CD14-positive monocyte (primary cell): ENCODE measurements at regions not wholly inside any gene's neighbourhood (a gene's known extent, or its start where the extent isn't known, plus 50 kb on each side); places are given as distances from the start of the nearest gene placed in this dataset.

Experiments used
- DNase-seq, 3 donors: peaks; one replicate each; pipeline ENCODE4 v3.0.0-alpha.2; 2011 to 2022
- H2AFZ ChIP-seq: 2 replicates; pipeline ENCODE4 v1.6.0; 2012; ENCODE audit warnings: mild to moderate bottlenecking, low read depth, low read length, inconsistent platforms; ENCODE audit not compliant: insufficient read depth, poor library complexity, severe bottlenecking
- H3K27ac ChIP-seq, 2 donors: 1 replicate in 1 of 2; 2 replicates in 1 of 2; pipeline ENCODE4 v1.5.1; 2012 to 2013; ENCODE audit warnings: low read length in 2 of 2, control low read depth in 1 of 2, inconsistent platforms in 1 of 2, low read depth in 1 of 2, mild to moderate bottlenecking in 1 of 2
- H3K27me3 ChIP-seq, 2 donors: one replicate each; pipeline versions ENCODE4 v1.6.0 to v1.6.1; 2011 to 2013; ENCODE audit warnings: low read length in 2 of 2; ENCODE audit not compliant: control insufficient read depth in 2 of 2, insufficient read depth in 2 of 2
- H3K36me3 ChIP-seq, 2 donors: replicated peaks in 1 of 2; 1 replicate in 1 of 2; 2 replicates in 1 of 2; pipeline versions ENCODE4 v1.5.1 to v1.6.1; 2012 to 2013; ENCODE audit warnings: low read length in 2 of 2, control low read depth in 1 of 2, inconsistent platforms in 1 of 2, mild to moderate bottlenecking in 1 of 2; ENCODE audit not compliant: insufficient read depth in 2 of 2, control insufficient read depth in 1 of 2
- H3K4me1 ChIP-seq, 2 donors: 1 replicate in 1 of 2; 2 replicates in 1 of 2; pipeline versions ENCODE4 v1.5.1 to v1.6.1; 2012 to 2013; ENCODE audit warnings: low read length in 2 of 2, control low read depth in 1 of 2, inconsistent platforms in 1 of 2, mild to moderate bottlenecking in 1 of 2, moderate library complexity in 1 of 2; ENCODE audit not compliant: insufficient read depth in 2 of 2, control insufficient read depth in 1 of 2
- H3K4me2 ChIP-seq: replicated peaks from 2 replicates; pipeline ENCODE3; 2012; ENCODE audit warnings: low read length, moderate library complexity, mild to moderate bottlenecking; ENCODE audit not compliant: poor library complexity, severe bottlenecking; ENCODE audit errors: extremely low read depth
- H3K4me3 ChIP-seq, 3 experiments: fragments of 200-600 bp in 1 of 3; sonication (generic) in 1 of 3; replicated peaks in 1 of 3; 1 replicate in 2 of 3; 2 replicates in 1 of 3; pipeline ENCODE4 v1.5.1; 2011 to 2013; ENCODE audit warnings: low read length in 3 of 3, mild to moderate bottlenecking in 3 of 3, control low read depth in 2 of 3, low read depth in 2 of 3, inconsistent platforms in 1 of 3, moderate library complexity in 1 of 3
- H3K79me2 ChIP-seq: 2 replicates; pipeline ENCODE4 v1.6.0; 2012; ENCODE audit warnings: mild to moderate bottlenecking, control low read depth, inconsistent platforms, low read length, moderate library complexity; ENCODE audit not compliant: insufficient read depth
- H3K9ac ChIP-seq: 2 replicates; pipeline ENCODE4 v1.6.0; 2017; ENCODE audit warnings: low read length, mild to moderate bottlenecking; ENCODE audit not compliant: insufficient read depth, poor library complexity, severe bottlenecking
- H3K9me3 ChIP-seq, 2 donors: replicated peaks in 1 of 2; 1 replicate in 1 of 2; 2 replicates in 1 of 2; pipeline versions ENCODE4 v1.5.1 to v1.6.1; 2012 to 2013; ENCODE audit warnings: low read length in 2 of 2, control low read depth in 1 of 2; ENCODE audit not compliant: control insufficient read depth in 1 of 2, insufficient read depth in 1 of 2
- H4K20me1 ChIP-seq: 2 replicates; pipeline ENCODE4 v1.6.0; 2012; ENCODE audit warnings: mild to moderate bottlenecking, low read length, control low read depth, moderate library complexity; ENCODE audit not compliant: insufficient read depth
- H3K27ac Mint-ChIP-seq, 7 donors: one replicate each; pipeline ENCODE4 v1.8.0; 2020; ENCODE audit warnings: mild to moderate bottlenecking in 7 of 7, mixed read lengths in 7 of 7, moderate library complexity in 6 of 7, inconsistent platforms in 2 of 7
- H3K27me3 Mint-ChIP-seq, 3 donors: one replicate each; pipeline ENCODE4 v1.8.0; 2021 to 2022; ENCODE audit warnings: low read depth in 3 of 3, mild to moderate bottlenecking in 3 of 3, mixed read lengths in 3 of 3, moderate library complexity in 3 of 3, inconsistent platforms in 1 of 3
- H3K36me3 Mint-ChIP-seq, 2 donors: one replicate each; pipeline ENCODE4 v1.8.0; 2020; ENCODE audit warnings: mixed read lengths in 2 of 2, inconsistent platforms in 1 of 2, mild to moderate bottlenecking in 1 of 2
- H3K4me1 Mint-ChIP-seq: one replicate; pipeline ENCODE4 v1.8.0; 2020; ENCODE audit warnings: mild to moderate bottlenecking, mixed read lengths
- H3K4me3 Mint-ChIP-seq, 2 donors: one replicate each; pipeline ENCODE4 v1.8.0; 2020; ENCODE audit warnings: mild to moderate bottlenecking in 2 of 2, mixed read lengths in 2 of 2, moderate library complexity in 1 of 2
- H3K9me3 Mint-ChIP-seq, 7 donors: one replicate each; pipeline ENCODE4 v1.8.0; 2020 to 2022; ENCODE audit warnings: mixed read lengths in 7 of 7, mild to moderate bottlenecking in 6 of 7, moderate library complexity in 6 of 7, inconsistent platforms in 2 of 7
- CTCF ChIP-seq: fragments of 200-600 bp; IDR thresholded peaks from one replicate; pipeline ENCODE4 v1.8.0; 2022; ENCODE audit warnings: antibody characterized with exemption, mild to moderate bottlenecking
- WGBS: methylation state at CpG from one replicate; pipeline ENCODE4 v1.1.5; 2013; ENCODE audit warnings: missing lambda C conversion rate; ENCODE audit not compliant: insufficient coverage; 5-methylcytosine and 5-hydroxymethylcytosine counted together
- intact Hi-C, 2 donors: fragments of 100-400 bp; cut with micrococcal nuclease; formaldehyde crosslinking; loops; one replicate each; pipeline versions ENCODE4 v1.15.0 to v1.15.1; 2023

- H3K4me3 Mint-ChIP-seq = no peak overlapping the region
- intact Hi-C loops = no loop called here
Observed at GRCh38 chr1:4130096-4130495, 230.0 kb upstream of the C1orf174 start.

GRCh38 chr1:4131734-4132133 lies 231.7 kb upstream of the C1orf174 start:
- H3K27me3 ChIP-seq = no peaks in the 10 kb centered on the region
- no peak overlapping the region for H3K4me2 ChIP-seq
- no peak for TF ChIP-seq CTCF
- H3K27ac ChIP-seq = no peak overlapping the region
- H3K36me3 ChIP-seq = no peaks in the 10 kb centered on the region
- no peaks in the 10 kb centered on the region for H3K79me2 ChIP-seq
- H3K27me3 Mint-ChIP-seq = peaks cover 0 to 8% (median 1%) of the 10 kb centered on the region in 3 donors
- intact Hi-C loops = no loop called here
- WGBS = 86% methylated on average over 3 of the region's 5 CpGs
- no peak overlapping the region for H3K27ac Mint-ChIP-seq
- H3K9ac ChIP-seq = no peak overlapping the region
- H3K4me3 ChIP-seq = no peak overlapping the region
- no peaks in the 10 kb centered on the region for H3K4me1 Mint-ChIP-seq
- H3K36me3 Mint-ChIP-seq = no peaks in the 10 kb centered on the region
- DNase-seq = no peak
- H3K4me3 Mint-ChIP-seq = no peak overlapping the region
- peaks cover 15 to 17% of the 10 kb centered on the region in 2 donors for H3K9me3 ChIP-seq
- H2AFZ ChIP-seq = no peak overlapping the region
- H4K20me1 ChIP-seq = no peaks in the 10 kb centered on the region
- H3K4me1 ChIP-seq = no peaks in the 10 kb centered on the region
- peaks cover 6 to 23% (median 14%) of the 10 kb centered on the region in 7 donors for H3K9me3 Mint-ChIP-seq

More at GRCh38 chr1:4130096-4130495, 230.0 kb upstream of the C1orf174 start:
- Histone ChIP-seq H4K20me1 (no peaks in the 10 kb centered on the region), H3K9me3 (peaks cover under 1 to 9% of the 10 kb centered on the region in 2 donors), H3K4me3 (no peak overlapping the region), H3K27me3 (no peaks in the 10 kb centered on the region), H3K36me3 (no peaks in the 10 kb centered on the region), H3K9ac (no peak overlapping the region), H3K4me2 (no peak overlapping the region), H2AFZ (no peak overlapping the region), H3K79me2 (no peaks in the 10 kb centered on the region), H3K27ac (no peak overlapping the region), H3K4me1 (no peaks in the 10 kb centered on the region)
- H3K4me1 Mint-ChIP-seq = no peaks in the 10 kb centered on the region
- H3K9me3 Mint-ChIP-seq = peaks cover 0 to 7% (median 2%) of the 10 kb centered on the region in 7 donors
- no peak for TF ChIP-seq CTCF
- DNase-seq = no peak
- H3K27ac Mint-ChIP-seq = no peak overlapping the region
- 90% methylated on average over 6 of the region's 6 CpGs for WGBS
- H3K36me3 Mint-ChIP-seq = no peaks in the 10 kb centered on the region
- H3K27me3 Mint-ChIP-seq = peaks cover 0 to 6% (median 3%) of the 10 kb centered on the region in 3 donors
